HCT116 (cell line): ENCODE measurements at regions not wholly inside any gene's neighbourhood (a gene's known extent, or its start where the extent isn't known, plus 50 kb on each side); places are given as distances from the start of the nearest gene placed in this dataset.

ENCODE experiments used
- ATAC-seq: fragments of 200-7000 bp; cut with Tn5 transposase; 2 replicates; pipeline ENCODE4 v1.9.1; 2020; ENCODE audit warnings: mild to moderate bottlenecking, moderate library complexity
- BruUV-seq: library from RNA; stranded (reverse); fragments of 400-500 nt; replicated peaks from 2 replicates; lab custom pipeline; 2021; lab: Mats Ljungman, UMichigan
- CTCF ChIA-PET: fragments of 300-600 bp; sonication (Branson Sonifier 250); formaldehyde crosslinking; loops from one replicate; lab custom pipeline; 2021; ENCODE audit warnings: antibody characterized with exemption; lab: Charles Lee
- POLR2A ChIA-PET: fragments of 300-600, 350-600 bp; sonication (Branson Sonifier 250); formaldehyde crosslinking; loops from one replicate; lab custom pipeline; 2021; ENCODE audit warnings: antibody characterized with exemption; lab: Charles Lee
- RAD21 ChIA-PET, 2 experiments: fragments of 300-600 bp; sonication (Branson Sonifier 250); formaldehyde crosslinking; loops; one replicate each; lab custom pipeline; 2023; ENCODE audit warnings: low total read pairs in 2 of 2; ENCODE audit not compliant: uncharacterized antibody in 2 of 2, unreplicated experiment in 2 of 2, low non-redundant PET in 1 of 2; lab: Charles Lee
- DNase-seq: peaks from one replicate; pipeline ENCODE4 v3.0.0-alpha.2; 2010; ENCODE audit warnings: low read depth, low spot score
- H2AFZ ChIP-seq: fragments of 200-600 bp; shearing (Covaris generic), sonication (generic); 2 replicates; pipeline ENCODE4 v1.6.1; 2017; ENCODE audit warnings: low read depth, mixed run types, mixed read lengths, antibody characterized with exemption, low read length; ENCODE audit not compliant: poor library complexity, severe bottlenecking
- H3K27ac ChIP-seq: 2 replicates; pipeline ENCODE4 v1.5.1; 2012; ENCODE audit warnings: low read depth, low read length
- H3K27me3 ChIP-seq: fragments of 200-600 bp; sonication (generic); 2 replicates; pipeline ENCODE4 v1.6.1; 2016; ENCODE audit warnings: mixed run types, low read length, mixed read lengths; ENCODE audit not compliant: insufficient read depth
- H3K36me3 ChIP-seq, 2 experiments: fragments of 200-500 bp in 1 of 2; fragments of 200-600 bp in 1 of 2; sonication (Bioruptor generic) in 1 of 2; sonication (generic) in 1 of 2; 2 replicates each; pipeline versions ENCODE4 v1.5.1 to v1.6.1; 2014 to 2016; ENCODE audit warnings: low read length in 2 of 2, inconsistent platforms in 1 of 2, mixed read lengths in 1 of 2, mixed run types in 1 of 2; ENCODE audit not compliant: insufficient read depth in 2 of 2, control insufficient read depth in 1 of 2
- H3K4me1 ChIP-seq, 2 experiments: fragments of 200-600 bp in 1 of 2; sonication (generic) in 1 of 2; 2 replicates each; pipeline versions ENCODE4 v1.5.1 to v1.6.1; 2012 to 2017; ENCODE audit warnings: low read length in 2 of 2, inconsistent platforms in 1 of 2, mild to moderate bottlenecking in 1 of 2, mixed read lengths in 1 of 2, mixed run types in 1 of 2, moderate library complexity in 1 of 2; ENCODE audit not compliant: insufficient read depth in 2 of 2, control insufficient read depth in 1 of 2
- H3K4me2 ChIP-seq: fragments of 200-600 bp; sonication (generic); 2 replicates; pipeline ENCODE4 v1.6.1; 2017; ENCODE audit warnings: mixed run types, low read length, mixed read lengths
- H3K4me3 ChIP-seq, 2 experiments: fragments of 200-600 bp in 1 of 2; sonication (generic) in 1 of 2; replicated peaks in 1 of 2; 2 replicates each; pipeline ENCODE4 v1.5.1; 2011 to 2016; ENCODE audit warnings: low read length in 2 of 2, control low read depth in 1 of 2, low read depth in 1 of 2, mild to moderate bottlenecking in 1 of 2, mixed read lengths in 1 of 2, mixed run types in 1 of 2
- H3K79me2 ChIP-seq: fragments of 200-600 bp; sonication (generic); 2 replicates; pipeline ENCODE4 v1.6.1; 2017; ENCODE audit warnings: mild to moderate bottlenecking, mixed run types, low read length, moderate library complexity, mixed read lengths; ENCODE audit not compliant: insufficient read depth
- H3K9ac ChIP-seq: fragments of 200-600 bp; sonication (generic); 2 replicates; pipeline ENCODE4 v1.6.1; 2016; ENCODE audit warnings: low read length, mixed read lengths
- H3K9me2 ChIP-seq: fragments of 200-600 bp; sonication (generic), shearing (Covaris generic); 2 replicates; pipeline ENCODE4 v1.6.1; 2017; ENCODE audit warnings: mixed run types, mild to moderate bottlenecking, moderate library complexity; ENCODE audit not compliant: insufficient read depth
- H3K9me3 ChIP-seq, 2 experiments: fragments of 200-500 bp in 1 of 2; fragments of 200-600 bp in 1 of 2; sonication (Bioruptor generic) in 1 of 2; sonication (generic) in 1 of 2; 2 replicates each; pipeline ENCODE4 v1.6.1; 2014 to 2017; ENCODE audit warnings: low read length in 2 of 2, mixed read lengths in 2 of 2, inconsistent platforms in 1 of 2, low read depth in 1 of 2, mild to moderate bottlenecking in 1 of 2, mixed run types in 1 of 2, moderate library complexity in 1 of 2; ENCODE audit not compliant: control insufficient read depth in 1 of 2, insufficient read depth in 1 of 2
- H4K20me1 ChIP-seq: fragments of 200-600 bp; sonication (generic), shearing (Covaris generic); 2 replicates; pipeline ENCODE4 v1.6.1; 2017; ENCODE audit warnings: mixed run types, mild to moderate bottlenecking, moderate library complexity; ENCODE audit not compliant: insufficient read depth
- CBX3 ChIP-seq: IDR thresholded peaks from 2 replicates; pipeline ENCODE4 v1.6.1; 2012; ENCODE audit warnings: low read depth
- CEBPB ChIP-seq: IDR thresholded peaks from 2 replicates; pipeline ENCODE4 v1.6.1; 2012; ENCODE audit warnings: low read depth
- CTCF ChIP-seq, 3 experiments: fragments of 200-600 bp in 1 of 3; sonication (generic) in 1 of 3; IDR thresholded peaks in 2 of 3; conservative IDR thresholded peaks in 1 of 3; 2 replicates each; pipeline ENCODE4 v1.5.1; 2012 to 2017; ENCODE audit warnings: low read depth in 2 of 3, low read length in 2 of 3, antibody characterized with exemption in 1 of 3, borderline replicate concordance in 1 of 3, control low read depth in 1 of 3, mild to moderate bottlenecking in 1 of 3, mixed read lengths in 1 of 3, mixed run types in 1 of 3, moderate library complexity in 1 of 3; ENCODE audit not compliant: insufficient read depth in 1 of 3
- EGR1 ChIP-seq: IDR thresholded peaks from 2 replicates; pipeline ENCODE4 v1.6.1; 2012; ENCODE audit warnings: low read depth
- ELF1 ChIP-seq: IDR thresholded peaks from 2 replicates; pipeline ENCODE4 v1.6.1; 2012; ENCODE audit warnings: low read depth, borderline replicate concordance
- EZH2 ChIP-seq: fragments of 200-600 bp; sonication (generic); IDR thresholded peaks from 2 replicates; pipeline ENCODE4 v1.6.1; 2017; ENCODE audit warnings: antibody characterized with exemption, mixed run types
- EZH2phosphoT487 ChIP-seq: fragments of 200-600 bp; IDR thresholded peaks from 2 replicates; pipeline ENCODE4 v1.6.1; 2018; ENCODE audit warnings: antibody characterized with exemption, borderline replicate concordance
- FOSL1 ChIP-seq: IDR thresholded peaks from 2 replicates; pipeline ENCODE4 v1.6.1; 2012; ENCODE audit warnings: low read depth
- JUND ChIP-seq: IDR thresholded peaks from 2 replicates; pipeline ENCODE4 v1.6.1; 2012
- POLR2A ChIP-seq: IDR thresholded peaks from 2 replicates; pipeline ENCODE4 v1.7.0; 2011; ENCODE audit warnings: borderline replicate concordance; ENCODE audit not compliant: insufficient read depth, insufficient read length; ENCODE audit errors: extremely low read depth
- RAD21 ChIP-seq: IDR thresholded peaks from 2 replicates; pipeline ENCODE4 v1.6.1; 2012; ENCODE audit warnings: low read depth, mild to moderate bottlenecking
- REST ChIP-seq: IDR thresholded peaks from 2 replicates; pipeline ENCODE4 v1.6.1; 2012; ENCODE audit warnings: low read depth
- SIN3A ChIP-seq: IDR thresholded peaks from 2 replicates; pipeline ENCODE4 v1.6.1; 2012; ENCODE audit warnings: low read depth
- SP1 ChIP-seq: IDR thresholded peaks from 2 replicates; pipeline ENCODE4 v1.6.1; 2012; ENCODE audit warnings: low read depth
- SRF ChIP-seq: IDR thresholded peaks from 2 replicates; pipeline ENCODE4 v1.6.1; 2012; ENCODE audit warnings: low read depth
- TCF7L2 ChIP-seq: IDR thresholded peaks from 2 replicates; pipeline ENCODE4 v1.7.0; 2011; ENCODE audit warnings: borderline replicate concordance, inconsistent platforms; ENCODE audit not compliant: insufficient read depth, insufficient read length; ENCODE audit errors: extremely low read depth
- YY1 ChIP-seq: IDR thresholded peaks from 2 replicates; pipeline ENCODE4 v1.6.1; 2011; ENCODE audit warnings: low read length, low read depth, moderate library complexity, mild to moderate bottlenecking; ENCODE audit not compliant: insufficient replicate concordance; ENCODE audit errors: extremely low read depth
- ZNF274 ChIP-seq: fragments of 200-500 bp; sonication (Bioruptor generic); IDR thresholded peaks from 2 replicates; pipeline ENCODE4 v1.6.1; 2014; ENCODE audit warnings: mild to moderate bottlenecking, low read depth, low read length, inconsistent platforms
- intact Hi-C: fragments of 100-400 bp; cut with micrococcal nuclease; formaldehyde crosslinking; loops from 2 replicates; pipeline ENCODE4 v1.10.0; 2022
- TF ChIP-seq, protein P1 (sequence below): IDR thresholded peaks from 2 replicates; pipeline ENCODE4 v1.6.1; 2012
- TF ChIP-seq, protein P2 (sequence below): IDR thresholded peaks from 2 replicates; pipeline ENCODE4 v1.6.1; 2012

GRCh38 chr20:63064745-63065711 is 58.3 kb upstream of the BHLHE23 start:
- Histone ChIP-seq H3K27me3 (no peaks in the 10 kb centered on the region), H3K36me3 (no peaks in the 10 kb centered on the region), H3K9me3 (no peaks in the 10 kb centered on the region; a peak in 1 of 4 replicates), H3K4me3 (no peak overlapping the region), H2AFZ (no peak overlapping the region), H3K9ac (no peak overlapping the region), H3K9me2 (no peaks in the 10 kb centered on the region), H3K4me2 (no peak overlapping the region), H3K79me2 (no peaks in the 10 kb centered on the region), H3K27ac (no peak overlapping the region), H4K20me1 (no peaks in the 10 kb centered on the region), H3K4me1 (no peaks in the 10 kb centered on the region)
- ChIA-PET RAD21 (no interaction called here), CTCF (no interaction called here), POLR2A (no interaction called here)
- TF ChIP-seq EZH2 (no peak), FOSL1 (no peak), ZNF274 (no peak), SIN3A (no peak), CBX3 (no peak), SRF (no peak), CTCF (IDR thresholded peaks at IDR 0.05 in 2 of 3, conservative IDR thresholded peaks at IDR 0.05 in 1 of 3; ENCODE audit: borderline replicate concordance in 1 of 3, insufficient read depth in 1 of 3, low read depth in 2 of 3, low read length in 2 of 3) (no peak), SP1 (no peak), CEBPB (no peak), JUND (no peak), RAD21 (no peak), EGR1 (no peak), POLR2A (no peak), ELF1 (no peak), EZH2phosphoT487 (no peak), REST (no peak), YY1 (no peak), TCF7L2 (no peak)
- TF ChIP-seq, protein P1, sequence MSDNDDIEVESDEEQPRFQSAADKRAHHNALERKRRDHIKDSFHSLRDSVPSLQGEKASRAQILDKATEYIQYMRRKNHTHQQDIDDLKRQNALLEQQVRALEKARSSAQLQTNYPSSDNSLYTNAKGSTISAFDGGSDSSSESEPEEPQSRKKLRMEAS: no peak
- TF ChIP-seq, protein P2, sequence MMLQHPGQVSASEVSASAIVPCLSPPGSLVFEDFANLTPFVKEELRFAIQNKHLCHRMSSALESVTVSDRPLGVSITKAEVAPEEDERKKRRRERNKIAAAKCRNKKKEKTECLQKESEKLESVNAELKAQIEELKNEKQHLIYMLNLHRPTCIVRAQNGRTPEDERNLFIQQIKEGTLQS: no peak
- intact Hi-C loops: no loop called here
- ATAC-seq: no peak
- no TSS peak for BruUV-seq
- no peak for DNase-seq
